CD14-positive monocyte (primary cell): ENCODE measurements at regions not wholly inside any gene's neighbourhood (a gene's known extent, or its start where the extent isn't known, plus 50 kb on each side); places are given as distances from the start of the nearest gene placed in this dataset.

Source experiments
- DNase-seq, 3 donors: peaks; one replicate each; pipeline ENCODE4 v3.0.0-alpha.2; 2011 to 2022
- H2AFZ ChIP-seq: 2 replicates; pipeline ENCODE4 v1.6.0; 2012; ENCODE audit warnings: mild to moderate bottlenecking, low read depth, low read length, inconsistent platforms; ENCODE audit not compliant: insufficient read depth, poor library complexity, severe bottlenecking
- H3K27ac ChIP-seq, 2 donors: 1 replicate in 1 of 2; 2 replicates in 1 of 2; pipeline ENCODE4 v1.5.1; 2012 to 2013; ENCODE audit warnings: low read length in 2 of 2, control low read depth in 1 of 2, inconsistent platforms in 1 of 2, low read depth in 1 of 2, mild to moderate bottlenecking in 1 of 2
- H3K27me3 ChIP-seq, 2 donors: one replicate each; pipeline versions ENCODE4 v1.6.0 to v1.6.1; 2011 to 2013; ENCODE audit warnings: low read length in 2 of 2; ENCODE audit not compliant: control insufficient read depth in 2 of 2, insufficient read depth in 2 of 2
- H3K36me3 ChIP-seq, 2 donors: replicated peaks in 1 of 2; 1 replicate in 1 of 2; 2 replicates in 1 of 2; pipeline versions ENCODE4 v1.5.1 to v1.6.1; 2012 to 2013; ENCODE audit warnings: low read length in 2 of 2, control low read depth in 1 of 2, inconsistent platforms in 1 of 2, mild to moderate bottlenecking in 1 of 2; ENCODE audit not compliant: insufficient read depth in 2 of 2, control insufficient read depth in 1 of 2
- H3K4me1 ChIP-seq, 2 donors: 1 replicate in 1 of 2; 2 replicates in 1 of 2; pipeline versions ENCODE4 v1.5.1 to v1.6.1; 2012 to 2013; ENCODE audit warnings: low read length in 2 of 2, control low read depth in 1 of 2, inconsistent platforms in 1 of 2, mild to moderate bottlenecking in 1 of 2, moderate library complexity in 1 of 2; ENCODE audit not compliant: insufficient read depth in 2 of 2, control insufficient read depth in 1 of 2
- H3K4me2 ChIP-seq: replicated peaks from 2 replicates; pipeline ENCODE3; 2012; ENCODE audit warnings: low read length, moderate library complexity, mild to moderate bottlenecking; ENCODE audit not compliant: poor library complexity, severe bottlenecking; ENCODE audit errors: extremely low read depth
- H3K4me3 ChIP-seq, 3 experiments: fragments of 200-600 bp in 1 of 3; sonication (generic) in 1 of 3; replicated peaks in 1 of 3; 1 replicate in 2 of 3; 2 replicates in 1 of 3; pipeline ENCODE4 v1.5.1; 2011 to 2013; ENCODE audit warnings: low read length in 3 of 3, mild to moderate bottlenecking in 3 of 3, control low read depth in 2 of 3, low read depth in 2 of 3, inconsistent platforms in 1 of 3, moderate library complexity in 1 of 3
- H3K79me2 ChIP-seq: 2 replicates; pipeline ENCODE4 v1.6.0; 2012; ENCODE audit warnings: mild to moderate bottlenecking, control low read depth, inconsistent platforms, low read length, moderate library complexity; ENCODE audit not compliant: insufficient read depth
- H3K9ac ChIP-seq: 2 replicates; pipeline ENCODE4 v1.6.0; 2017; ENCODE audit warnings: low read length, mild to moderate bottlenecking; ENCODE audit not compliant: insufficient read depth, poor library complexity, severe bottlenecking
- H3K9me3 ChIP-seq, 2 donors: replicated peaks in 1 of 2; 1 replicate in 1 of 2; 2 replicates in 1 of 2; pipeline versions ENCODE4 v1.5.1 to v1.6.1; 2012 to 2013; ENCODE audit warnings: low read length in 2 of 2, control low read depth in 1 of 2; ENCODE audit not compliant: control insufficient read depth in 1 of 2, insufficient read depth in 1 of 2
- H4K20me1 ChIP-seq: 2 replicates; pipeline ENCODE4 v1.6.0; 2012; ENCODE audit warnings: mild to moderate bottlenecking, low read length, control low read depth, moderate library complexity; ENCODE audit not compliant: insufficient read depth
- H3K27ac Mint-ChIP-seq, 7 donors: one replicate each; pipeline ENCODE4 v1.8.0; 2020; ENCODE audit warnings: mild to moderate bottlenecking in 7 of 7, mixed read lengths in 7 of 7, moderate library complexity in 6 of 7, inconsistent platforms in 2 of 7
- H3K27me3 Mint-ChIP-seq, 3 donors: one replicate each; pipeline ENCODE4 v1.8.0; 2021 to 2022; ENCODE audit warnings: low read depth in 3 of 3, mild to moderate bottlenecking in 3 of 3, mixed read lengths in 3 of 3, moderate library complexity in 3 of 3, inconsistent platforms in 1 of 3
- H3K36me3 Mint-ChIP-seq, 2 donors: one replicate each; pipeline ENCODE4 v1.8.0; 2020; ENCODE audit warnings: mixed read lengths in 2 of 2, inconsistent platforms in 1 of 2, mild to moderate bottlenecking in 1 of 2
- H3K4me1 Mint-ChIP-seq: one replicate; pipeline ENCODE4 v1.8.0; 2020; ENCODE audit warnings: mild to moderate bottlenecking, mixed read lengths
- H3K4me3 Mint-ChIP-seq, 2 donors: one replicate each; pipeline ENCODE4 v1.8.0; 2020; ENCODE audit warnings: mild to moderate bottlenecking in 2 of 2, mixed read lengths in 2 of 2, moderate library complexity in 1 of 2
- H3K9me3 Mint-ChIP-seq, 7 donors: one replicate each; pipeline ENCODE4 v1.8.0; 2020 to 2022; ENCODE audit warnings: mixed read lengths in 7 of 7, mild to moderate bottlenecking in 6 of 7, moderate library complexity in 6 of 7, inconsistent platforms in 2 of 7
- CTCF ChIP-seq: fragments of 200-600 bp; IDR thresholded peaks from one replicate; pipeline ENCODE4 v1.8.0; 2022; ENCODE audit warnings: antibody characterized with exemption, mild to moderate bottlenecking
- WGBS: methylation state at CpG from one replicate; pipeline ENCODE4 v1.1.5; 2013; ENCODE audit warnings: missing lambda C conversion rate; ENCODE audit not compliant: insufficient coverage; 5-methylcytosine and 5-hydroxymethylcytosine counted together
- intact Hi-C, 2 donors: fragments of 100-400 bp; cut with micrococcal nuclease; formaldehyde crosslinking; loops; one replicate each; pipeline versions ENCODE4 v1.15.0 to v1.15.1; 2023

- no peaks in the 10 kb centered on the region for H3K4me1 ChIP-seq
- no peaks in the 10 kb centered on the region for H3K79me2 ChIP-seq
- H4K20me1 ChIP-seq: no peaks in the 10 kb centered on the region
- H3K4me3 Mint-ChIP-seq: no peak overlapping the region
- peaks cover 0 to 4% of the 10 kb centered on the region in 2 donors for H3K9me3 ChIP-seq
- H3K27ac Mint-ChIP-seq: no peak overlapping the region
- H3K4me1 Mint-ChIP-seq: no peaks in the 10 kb centered on the region
- no peak overlapping the region for H3K27ac ChIP-seq
- H3K4me2 ChIP-seq: no peak overlapping the region
- DNase-seq: no peak
- H3K4me3 ChIP-seq: no peak overlapping the region
- H3K36me3 ChIP-seq: no peaks in the 10 kb centered on the region
- no peaks in the 10 kb centered on the region for H3K27me3 Mint-ChIP-seq
- no peaks in the 10 kb centered on the region for H3K27me3 ChIP-seq
- intact Hi-C loops: no loop called here
- TF ChIP-seq CTCF: no peak
- no peak overlapping the region for H3K9ac ChIP-seq
- peaks cover 1 to 8% (median 6%) of the 10 kb centered on the region in 7 donors for H3K9me3 Mint-ChIP-seq
- no CpG with 5 or more reads among the region's 3 CpGs for WGBS
- no peak overlapping the region for H2AFZ ChIP-seq
- no peaks in the 10 kb centered on the region for H3K36me3 Mint-ChIP-seq
Measured at GRCh38 chr7:94810496-94810895, 96.9 kb upstream of the PPP1R9A start.

- Histone ChIP-seq H4K20me1 (no peaks in the 10 kb centered on the region), H3K4me2 (no peak overlapping the region), H3K36me3 (no peaks in the 10 kb centered on the region), H3K27me3 (no peaks in the 10 kb centered on the region), H3K9me3 (peaks cover 0 to 4% of the 10 kb centered on the region in 2 donors), H2AFZ (no peak overlapping the region), H3K27ac (no peak overlapping the region), H3K79me2 (no peaks in the 10 kb centered on the region), H3K4me3 (no peak overlapping the region), H3K4me1 (no peaks in the 10 kb centered on the region), H3K9ac (no peak overlapping the region)
- H3K27ac Mint-ChIP-seq: no peak overlapping the region
- WGBS: 100% methylated on average over 1 of the region's 3 CpGs
- DNase-seq: no peak
- no peak overlapping the region for H3K4me3 Mint-ChIP-seq
- H3K9me3 Mint-ChIP-seq: peaks cover 0 to 23% (median 12%) of the 10 kb centered on the region in 7 donors
- H3K27me3 Mint-ChIP-seq: no peaks in the 10 kb centered on the region
- H3K4me1 Mint-ChIP-seq: no peaks in the 10 kb centered on the region
- no peak for TF ChIP-seq CTCF
- no peaks in the 10 kb centered on the region for H3K36me3 Mint-ChIP-seq
- intact Hi-C loops: no loop called here
Measured at GRCh38 chr7:94813917-94814316, 93.5 kb upstream of the PPP1R9A start.
